ENCODE measurements at regions not wholly inside any gene's neighbourhood (a gene's known extent, or its start where the extent isn't known, plus 50 kb on each side); places are given as distances from the start of the nearest gene placed in this dataset.
"Not testable (repeated sequence)": the region's sequence is repeated elsewhere in the genome, so short reads cannot be mapped to it uniquely, and the experiment has no call there.

- TF ChIP-seq, protein P1, sequence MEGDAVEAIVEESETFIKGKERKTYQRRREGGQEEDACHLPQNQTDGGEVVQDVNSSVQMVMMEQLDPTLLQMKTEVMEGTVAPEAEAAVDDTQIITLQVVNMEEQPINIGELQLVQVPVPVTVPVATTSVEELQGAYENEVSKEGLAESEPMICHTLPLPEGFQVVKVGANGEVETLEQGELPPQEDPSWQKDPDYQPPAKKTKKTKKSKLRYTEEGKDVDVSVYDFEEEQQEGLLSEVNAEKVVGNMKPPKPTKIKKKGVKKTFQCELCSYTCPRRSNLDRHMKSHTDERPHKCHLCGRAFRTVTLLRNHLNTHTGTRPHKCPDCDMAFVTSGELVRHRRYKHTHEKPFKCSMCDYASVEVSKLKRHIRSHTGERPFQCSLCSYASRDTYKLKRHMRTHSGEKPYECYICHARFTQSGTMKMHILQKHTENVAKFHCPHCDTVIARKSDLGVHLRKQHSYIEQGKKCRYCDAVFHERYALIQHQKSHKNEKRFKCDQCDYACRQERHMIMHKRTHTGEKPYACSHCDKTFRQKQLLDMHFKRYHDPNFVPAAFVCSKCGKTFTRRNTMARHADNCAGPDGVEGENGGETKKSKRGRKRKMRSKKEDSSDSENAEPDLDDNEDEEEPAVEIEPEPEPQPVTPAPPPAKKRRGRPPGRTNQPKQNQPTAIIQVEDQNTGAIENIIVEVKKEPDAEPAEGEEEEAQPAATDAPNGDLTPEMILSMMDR (IDR thresholded peaks at IDR 0.05): not testable (repeated sequence)
- not testable (repeated sequence) for TF ChIP-seq POLR2A (IDR thresholded peaks at IDR 0.05)
Observed at GRCh38 chr12:107608779-107609178, 76.8 kb upstream of the PWP1 start.

Data from Peyer's patch (tissue), 4 donors.